Suprapubic skin (tissue), 4 donors: ENCODE measurements at regions not wholly inside any gene's neighbourhood (a gene's known extent, or its start where the extent isn't known, plus 50 kb on each side); places are given as distances from the start of the nearest gene placed in this dataset.

ENCODE experiments used
- DNase-seq, 2 donors: peaks; one replicate each; pipeline ENCODE4 v3.0.0-alpha.2; 2019; ENCODE audit warnings: low spot score in 2 of 2
- H3K27ac ChIP-seq: fragments of 200-600 bp; sonication (generic); one replicate; pipeline ENCODE4 v1.5.1; 2019
- H3K27me3 ChIP-seq: fragments of 200-600 bp; sonication (generic); one replicate; pipeline ENCODE4 v1.5.1; 2019
- H3K36me3 ChIP-seq: fragments of 200-600 bp; sonication (generic); one replicate; pipeline ENCODE4 v1.5.1; 2019
- H3K4me1 ChIP-seq: fragments of 200-600 bp; sonication (generic); one replicate; pipeline ENCODE4 v1.5.1; 2019
- H3K4me3 ChIP-seq: fragments of 200-600 bp; sonication (generic); one replicate; pipeline ENCODE4 v1.5.1; 2019; ENCODE audit warnings: mild to moderate bottlenecking
- H3K9me3 ChIP-seq: fragments of 200-600 bp; sonication (generic); one replicate; pipeline ENCODE4 v1.5.1; 2019
- CTCF ChIP-seq, 2 donors: fragments of 200-600 bp in 1 of 2; fragments of 450-650 bp in 1 of 2; sonication (generic) in 1 of 2; IDR thresholded peaks; one replicate each; pipeline ENCODE4 v1.5.1; 2016 to 2019; ENCODE audit warnings: antibody characterized with exemption in 2 of 2, mild to moderate bottlenecking in 1 of 2, moderate library complexity in 1 of 2
- EP300 ChIP-seq: sonication (generic); formaldehyde crosslinking; IDR thresholded peaks from one replicate; pipeline ENCODE4 v1.6.1; 2017; ENCODE audit warnings: antibody characterized with exemption
- POLR2A ChIP-seq, 2 donors: fragments of 450-650 bp; IDR thresholded peaks; one replicate each; pipeline ENCODE4 v1.6.1; 2017; ENCODE audit warnings: antibody characterized with exemption in 2 of 2, mild to moderate bottlenecking in 2 of 2, moderate library complexity in 2 of 2
- POLR2AphosphoS5 ChIP-seq, 3 donors: sonication (generic); formaldehyde crosslinking; IDR thresholded peaks; one replicate each; pipeline ENCODE4 v1.6.1; 2017; ENCODE audit warnings: antibody characterized with exemption in 3 of 3
- WGBS: methylation state at CpG from one replicate; pipeline ENCODE4 v1.1.5; 2018; 5-methylcytosine and 5-hydroxymethylcytosine counted together

DNA sequence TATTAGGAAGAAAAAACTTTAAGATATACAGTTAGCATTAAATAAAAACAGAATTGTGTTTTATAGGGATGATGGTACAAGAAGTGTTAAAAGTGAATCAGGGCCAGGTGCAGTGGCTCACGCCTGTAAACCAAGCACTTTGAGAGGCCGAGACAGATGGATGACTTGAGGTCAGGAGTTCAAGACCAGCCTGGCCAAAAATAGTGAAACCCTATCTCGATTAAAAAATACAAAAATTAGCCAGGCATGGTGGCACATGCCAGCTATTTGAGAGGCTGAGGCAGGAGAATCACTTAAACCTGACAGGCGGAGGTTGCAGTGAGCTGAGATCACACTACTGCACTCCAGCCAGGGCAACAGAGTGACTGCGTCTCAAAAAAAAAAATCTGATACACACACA, 282.9 kb upstream of the ATP10B start:
- no peak for DNase-seq
- Histone ChIP-seq H3K36me3 (no peaks in the 10 kb centered on the region), H3K4me1 (no peaks in the 10 kb centered on the region), H3K9me3 (peaks cover 2% of the 10 kb centered on the region), H3K27ac (no peak overlapping the region), H3K4me3 (no peak overlapping the region), H3K27me3 (no peaks in the 10 kb centered on the region)
- TF ChIP-seq EP300: no peak
- TF ChIP-seq CTCF (IDR thresholded peaks at IDR 0.05): no peak
- TF ChIP-seq POLR2A (IDR thresholded peaks at IDR 0.05): no peak
- TF ChIP-seq POLR2AphosphoS5 (IDR thresholded peaks at IDR 0.05): no peak
- WGBS: 79% methylated on average over 5 of the region's 5 CpGs

DNA sequence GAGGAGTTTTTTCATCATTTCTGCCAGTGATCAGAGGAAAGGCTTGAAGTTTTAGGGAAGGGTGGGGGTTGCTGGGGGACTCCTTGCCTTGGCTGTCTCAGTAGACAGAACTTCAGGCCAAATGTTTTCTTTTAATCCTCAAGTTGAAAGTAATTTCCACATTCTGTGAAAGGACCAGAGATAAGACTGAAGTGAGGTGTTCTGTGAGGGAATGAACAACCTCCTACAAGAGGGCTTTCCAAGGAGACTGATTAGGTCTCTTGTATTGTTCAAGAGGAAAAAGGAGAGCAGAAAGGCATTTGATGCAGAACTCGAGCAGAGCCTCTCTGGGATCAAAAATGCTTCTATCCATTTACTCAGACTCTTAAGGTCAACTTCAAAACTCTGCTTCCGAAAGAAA, 282.1 kb upstream of the ATP10B start:
- no peaks in the 10 kb centered on the region for H3K36me3 ChIP-seq
- H3K4me3 ChIP-seq: no peak overlapping the region
- DNase-seq: no peak
- H3K9me3 ChIP-seq: peaks cover 3% of the 10 kb centered on the region
- no peaks in the 10 kb centered on the region for H3K4me1 ChIP-seq
- no peaks in the 10 kb centered on the region for H3K27me3 ChIP-seq
- no peak overlapping the region for H3K27ac ChIP-seq
- TF ChIP-seq EP300 (no peak), POLR2AphosphoS5 (IDR thresholded peaks at IDR 0.05) (no peak)
- WGBS: 55% methylated on average over 2 of the region's 2 CpGs

DNA sequence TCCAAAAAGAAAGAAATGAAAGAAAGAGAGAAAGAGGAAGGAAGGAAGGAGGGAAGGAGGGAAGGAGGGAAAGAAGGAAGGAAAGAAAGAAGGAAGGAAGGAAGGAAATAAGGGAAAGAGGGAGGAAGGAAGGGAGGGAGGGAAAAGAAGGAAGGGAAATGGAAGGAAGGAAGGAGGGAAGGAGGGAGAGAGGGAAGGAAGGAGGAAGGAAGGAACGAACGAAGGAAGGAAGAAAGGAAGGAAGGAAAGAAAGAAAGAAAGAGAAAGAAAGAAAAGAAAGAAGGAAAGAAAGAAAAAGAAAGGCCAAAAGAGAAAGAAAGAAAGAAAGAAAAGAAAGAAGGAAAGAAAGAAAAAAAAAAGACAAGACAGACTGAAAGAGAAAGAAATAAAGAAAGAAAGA, 263.9 kb upstream of the ATP10B start:
- no peak for DNase-seq
- Histone ChIP-seq H3K9me3 (no peaks in the 10 kb centered on the region), H3K27ac (no peak overlapping the region), H3K4me1 (no peaks in the 10 kb centered on the region), H3K36me3 (no peaks in the 10 kb centered on the region), H3K27me3 (no peaks in the 10 kb centered on the region), H3K4me3 (no peak overlapping the region)
- 98% methylated on average over 2 of the region's 2 CpGs for WGBS
- TF ChIP-seq POLR2A (IDR thresholded peaks at IDR 0.05): no peak
- TF ChIP-seq EP300: no peak
- TF ChIP-seq CTCF (IDR thresholded peaks at IDR 0.05): no peak
- TF ChIP-seq POLR2AphosphoS5 (IDR thresholded peaks at IDR 0.05): no peak

GRCh38 chr5:161112371-161112770, 260.4 kb upstream of the ATP10B start:
- no peak overlapping the region for H3K27ac ChIP-seq
- H3K4me3 ChIP-seq: no peak overlapping the region
- no peaks in the 10 kb centered on the region for H3K9me3 ChIP-seq
- no peaks in the 10 kb centered on the region for H3K36me3 ChIP-seq
- no peak for TF ChIP-seq CTCF (IDR thresholded peaks at IDR 0.05)
- no peak for TF ChIP-seq POLR2A (IDR thresholded peaks at IDR 0.05)
- no peak for TF ChIP-seq POLR2AphosphoS5 (IDR thresholded peaks at IDR 0.05)
- WGBS: 85% methylated on average over 1 of the region's 1 CpG
- no peaks in the 10 kb centered on the region for H3K27me3 ChIP-seq
- no peaks in the 10 kb centered on the region for H3K4me1 ChIP-seq
- DNase-seq: no peak

- no peak for DNase-seq
- 65% methylated on average over 4 of the region's 4 CpGs for WGBS
Measured at GRCh38 chr5:161105525-161105924, 253.5 kb upstream of the ATP10B start.

More at GRCh38 chr5:161105525-161105924, 253.5 kb upstream of the ATP10B start:
- Histone ChIP-seq H3K9me3 (no peaks in the 10 kb centered on the region), H3K27me3 (no peaks in the 10 kb centered on the region), H3K4me1 (peaks cover 7% of the 10 kb centered on the region), H3K27ac (peak overlapping the region; percentile 23), H3K36me3 (no peaks in the 10 kb centered on the region), H3K4me3 (no peak overlapping the region)
- TF ChIP-seq EP300: no peak
- TF ChIP-seq CTCF (IDR thresholded peaks at IDR 0.05): no peak
- TF ChIP-seq POLR2A (IDR thresholded peaks at IDR 0.05): no peak
- no peak for TF ChIP-seq POLR2AphosphoS5 (IDR thresholded peaks at IDR 0.05)
